IMR-90 (cell line): ENCODE measurements at regions not wholly inside any gene's neighbourhood (a gene's known extent, or its start where the extent isn't known, plus 50 kb on each side); places are given as distances from the start of the nearest gene placed in this dataset.

Experiments used
- ATAC-seq: fragments of 200-7000 bp; cut with Tn5 transposase; 2 replicates; pipeline ENCODE4 v1.9.1; 2020; ENCODE audit warnings: low read depth, mild to moderate bottlenecking, moderate library complexity
- BruUV-seq: library from RNA; stranded (reverse); fragments of 400-500 nt; replicated peaks from 2 replicates; lab custom pipeline; 2021; lab: Mats Ljungman, UMichigan
- CTCF ChIA-PET: fragments of 300-600 bp; formaldehyde crosslinking; extraction: SDS; loops from one replicate; lab custom pipeline; 2021; ENCODE audit warnings: antibody characterized with exemption; lab: Yijun Ruan, JAX
- POLR2A ChIA-PET: fragments of 300-600 bp; sonication (Branson Sonifier 250); formaldehyde crosslinking; loops from one replicate; lab custom pipeline; 2022; ENCODE audit warnings: antibody characterized with exemption; ENCODE audit not compliant: unreplicated experiment; lab: Charles Lee
- DNase-seq: peaks from one replicate; pipeline ENCODE4 v3.0.0; 2013
- H2AFZ ChIP-seq: replicated peaks from 2 replicates; pipeline ENCODE3; 2013; ENCODE audit warnings: low read length, mild to moderate bottlenecking; ENCODE audit not compliant: poor library complexity
- H2AK5ac ChIP-seq: 2 replicates; pipeline ENCODE4 v1.6.1; 2013; ENCODE audit warnings: low read depth, low read length, inconsistent platforms
- H2AK9ac ChIP-seq: replicated peaks from 2 replicates; pipeline ENCODE3; 2013; ENCODE audit warnings: mild to moderate bottlenecking, low read depth, low read length, moderate library complexity; ENCODE audit not compliant: poor library complexity
- H2BK120ac ChIP-seq: 2 replicates; pipeline ENCODE4 v1.6.1; 2013; ENCODE audit warnings: low read depth, low read length, inconsistent platforms
- H2BK15ac ChIP-seq: 3 replicates; pipeline ENCODE4 v1.6.1; 2013; ENCODE audit warnings: low read depth, low read length, inconsistent platforms
- H2BK20ac ChIP-seq: 2 replicates; pipeline ENCODE4 v1.6.1; 2013; ENCODE audit warnings: low read depth, mild to moderate bottlenecking, inconsistent platforms, low read length, moderate library complexity
- H2BK5ac ChIP-seq: 2 replicates; pipeline ENCODE4 v1.6.1; 2013; ENCODE audit warnings: mild to moderate bottlenecking, low read depth, low read length, inconsistent platforms; ENCODE audit not compliant: poor library complexity, severe bottlenecking
- H3K14ac ChIP-seq: replicated peaks from 2 replicates; pipeline ENCODE4 v1.6.1; 2013; ENCODE audit warnings: low read depth, low read length, inconsistent platforms
- H3K18ac ChIP-seq: 2 replicates; pipeline ENCODE4 v1.6.1; 2013; ENCODE audit warnings: low read depth, low read length, control low read depth
- H3K23ac ChIP-seq: 2 replicates; pipeline ENCODE4 v1.6.1; 2013; ENCODE audit warnings: low read depth, low read length, inconsistent platforms
- H3K27ac ChIP-seq: 2 replicates; pipeline ENCODE4 v1.5.1; 2013; ENCODE audit warnings: mild to moderate bottlenecking, control low read depth, low read length; ENCODE audit not compliant: insufficient read depth
- H3K27me3 ChIP-seq: 2 replicates; pipeline ENCODE4 v1.6.1; 2013; ENCODE audit warnings: low read length; ENCODE audit not compliant: control insufficient read depth, insufficient read depth
- H3K36me3 ChIP-seq: 2 replicates; pipeline ENCODE4 v1.6.1; 2013; ENCODE audit warnings: low read length, mixed read lengths; ENCODE audit not compliant: control insufficient read depth, insufficient read depth
- H3K4ac ChIP-seq: 2 replicates; pipeline ENCODE4 v1.6.1; 2013; ENCODE audit warnings: low read depth, low read length, inconsistent platforms
- H3K4me1 ChIP-seq: 2 replicates; pipeline ENCODE4 v1.6.1; 2013; ENCODE audit warnings: low read length, mixed read lengths; ENCODE audit not compliant: control insufficient read depth, insufficient read depth
- H3K4me2 ChIP-seq: 2 replicates; pipeline ENCODE4 v1.6.1; 2013; ENCODE audit warnings: low read depth, mild to moderate bottlenecking, control low read depth, low read length, moderate library complexity
- H3K4me3 ChIP-seq: 2 replicates; pipeline ENCODE4 v1.5.1; 2013; ENCODE audit warnings: low read depth, mild to moderate bottlenecking, control low read depth, low read length, moderate library complexity; ENCODE audit not compliant: insufficient read depth
- H3K56ac ChIP-seq: 2 replicates; pipeline ENCODE4 v1.6.1; 2013; ENCODE audit warnings: low read length, inconsistent platforms; ENCODE audit not compliant: insufficient read depth; ENCODE audit errors: extremely low read depth
- H3K79me1 ChIP-seq, 2 experiments: 2 replicates each; pipeline ENCODE4 v1.6.1; 2013; ENCODE audit warnings: low read length in 2 of 2, inconsistent platforms in 1 of 2, low read depth in 1 of 2
- H3K9ac ChIP-seq: 2 replicates; pipeline ENCODE4 v1.6.1; 2013; ENCODE audit warnings: low read depth, low read length, control low read depth
- H3K9me1 ChIP-seq: 2 replicates; pipeline ENCODE4 v1.6.1; 2013; ENCODE audit warnings: low read length, inconsistent platforms; ENCODE audit not compliant: insufficient read depth
- H3K9me3 ChIP-seq: 2 replicates; pipeline ENCODE4 v1.6.1; 2013; ENCODE audit warnings: low read length; ENCODE audit not compliant: control insufficient read depth, insufficient read depth
- H4K20me1 ChIP-seq: 2 replicates; pipeline ENCODE4 v1.6.1; 2013; ENCODE audit warnings: low read length, inconsistent platforms; ENCODE audit not compliant: insufficient read depth
- H4K5ac ChIP-seq: 2 replicates; pipeline ENCODE4 v1.6.1; 2013; ENCODE audit warnings: mild to moderate bottlenecking, low read depth, low read length, control low read depth
- H4K8ac ChIP-seq, 2 experiments: 2 replicates each; pipeline ENCODE4 v1.6.1; 2013; ENCODE audit warnings: low read depth in 2 of 2, low read length in 2 of 2, control low read depth in 1 of 2, inconsistent platforms in 1 of 2
- H4K91ac ChIP-seq: 2 replicates; pipeline ENCODE4 v1.6.1; 2013; ENCODE audit warnings: low read depth, low read length, inconsistent platforms; ENCODE audit not compliant: insufficient read depth
- BHLHE40 ChIP-seq: fragments of 150-350 bp; IDR thresholded peaks from 2 replicates; pipeline ENCODE4 v1.6.1; 2016; ENCODE audit warnings: mild to moderate bottlenecking, low read depth, low read length
- CEBPB ChIP-seq: IDR thresholded peaks from 2 replicates; pipeline ENCODE4 v1.6.1; 2012; ENCODE audit warnings: low read depth, low read length, improper control_type of control experiment
- CHD1 ChIP-seq: IDR thresholded peaks from 2 replicates; pipeline ENCODE4 v1.6.1; 2012; ENCODE audit warnings: low read depth, low read length, improper control_type of control experiment
- CTCF ChIP-seq: conservative IDR thresholded peaks from 2 replicates; pipeline ENCODE4 v1.5.1; 2012; ENCODE audit warnings: mild to moderate bottlenecking, low read depth, low read length, improper control_type of control experiment
- ELK1 ChIP-seq: fragments of 150-350 bp; IDR thresholded peaks from 2 replicates; pipeline ENCODE4 v1.6.1; 2016; ENCODE audit warnings: low read depth, mild to moderate bottlenecking, low read length, moderate library complexity, borderline replicate concordance
- FOS ChIP-seq: fragments of 150-350 bp; IDR thresholded peaks from 2 replicates; pipeline ENCODE4 v1.6.1; 2016; ENCODE audit warnings: low read depth, low read length
- MAFK ChIP-seq: IDR thresholded peaks from 2 replicates; pipeline ENCODE4 v1.6.1; 2012; ENCODE audit warnings: low read depth, low read length, improper control_type of control experiment
- MAZ ChIP-seq: IDR thresholded peaks from 2 replicates; pipeline ENCODE4 v1.6.1; 2012; ENCODE audit warnings: low read depth, mild to moderate bottlenecking, low read length, improper control_type of control experiment, moderate library complexity, borderline replicate concordance
- MXI1 ChIP-seq: IDR thresholded peaks from 2 replicates; pipeline ENCODE4 v1.6.1; 2012; ENCODE audit warnings: low read depth, mild to moderate bottlenecking, low read length, moderate library complexity, borderline replicate concordance
- NFE2L2 ChIP-seq: fragments of 150-350 bp; IDR thresholded peaks from 2 replicates; pipeline ENCODE4 v1.6.1; 2016; ENCODE audit warnings: low read depth, mild to moderate bottlenecking, low read length
- POLR2A ChIP-seq: IDR thresholded peaks from 2 replicates; pipeline ENCODE4 v1.6.1; 2012; ENCODE audit warnings: mild to moderate bottlenecking, low read depth, low read length
- RAD21 ChIP-seq: IDR thresholded peaks from 2 replicates; pipeline ENCODE4 v1.6.1; 2012; ENCODE audit warnings: low read length, improper control_type of control experiment
- RCOR1 ChIP-seq: IDR thresholded peaks from 2 replicates; pipeline ENCODE4 v1.6.1; 2012; ENCODE audit warnings: mild to moderate bottlenecking, low read length, improper control_type of control experiment; ENCODE audit not compliant: insufficient replicate concordance
- RFX5 ChIP-seq: IDR thresholded peaks from 2 replicates; pipeline ENCODE4 v1.8.0; 2012; ENCODE audit warnings: low read depth, mild to moderate bottlenecking, low read length, moderate library complexity
- SMC3 ChIP-seq: fragments of 150-350 bp; IDR thresholded peaks from 2 replicates; pipeline ENCODE4 v1.6.1; 2016; ENCODE audit warnings: low read depth, mild to moderate bottlenecking, antibody characterized with exemption, low read length, moderate library complexity
- USF2 ChIP-seq: fragments of 150-350 bp; IDR thresholded peaks from 2 replicates; pipeline ENCODE4 v1.6.1; 2017; ENCODE audit warnings: mild to moderate bottlenecking, antibody characterized with exemption, low read length, low read depth
- WGBS, 2 experiments: methylation state at CpG; one replicate each; pipeline versions ENCODE4 v1.1.5 to v1.1.7; 2013; ENCODE audit warnings: missing lambda C conversion rate in 2 of 2; ENCODE audit not compliant: insufficient read length in 1 of 2; ENCODE audit errors: extremely low coverage in 2 of 2; 5-methylcytosine and 5-hydroxymethylcytosine counted together
- dilution Hi-C: fragments of 300-500 bp; cut with HindIII; formaldehyde crosslinking; loops from one replicate; pipeline ENCODE4 v1.14.3; 2018; ENCODE audit warnings: low sequenced_read_pairs; ENCODE audit not compliant: unreplicated experiment
- in situ Hi-C: fragments of 300-500 bp; cut with MboI; formaldehyde crosslinking; loops from 3 replicates; pipeline ENCODE4 v1.14.3; 2019; ENCODE audit warnings: low sequenced_read_pairs, inconsistent platforms, mixed read lengths
- intact Hi-C: fragments of 100-400 bp; cut with micrococcal nuclease; formaldehyde crosslinking; loops from 2 replicates; pipeline ENCODE4 v1.10.0; 2022

- WGBS, 2 experiments, result 63% methylated on average over 1 of the region's 4 CpGs; no CpG with 5 or more reads in 1 of the 2 experiments
- H3K36me3 ChIP-seq, result no peaks in the 10 kb centered on the region
- H2AK5ac ChIP-seq, result no peak overlapping the region
- no peaks in the 10 kb centered on the region for H4K20me1 ChIP-seq
- no peak overlapping the region for H4K91ac ChIP-seq
- dilution Hi-C loops (no loop called here), intact Hi-C loops (no loop called here), in situ Hi-C loops (no loop called here)
- H3K18ac ChIP-seq, result no peak overlapping the region
- no peak overlapping the region for H4K5ac ChIP-seq
- DNase-seq (no peak), ATAC-seq (no peak)
- ChIA-PET CTCF (no interaction called here), POLR2A (interaction anchor here (0.5 kb wide), 1 partner anchor 1580 kb away, joined by 3 read pairs; no protein-coding TSS in a partner anchor)
- no peak overlapping the region for H2AFZ ChIP-seq
- H3K4me1 ChIP-seq, result no peaks in the 10 kb centered on the region
- no peak overlapping the region for H2BK5ac ChIP-seq
- H3K9me1 ChIP-seq, result no peaks in the 10 kb centered on the region
- no peak overlapping the region for H4K8ac ChIP-seq
- H3K79me1 ChIP-seq, result no peaks in the 10 kb centered on the region
- TF ChIP-seq BHLHE40 (no peak), FOS (no peak), CHD1 (no peak), RAD21 (no peak), RCOR1 (no peak), POLR2A (no peak), SMC3 (no peak), MXI1 (no peak), USF2 (no peak), NFE2L2 (no peak), CTCF (no peak), RFX5 (no peak), ELK1 (no peak), MAZ (no peak), CEBPB (no peak), MAFK (no peak)
- H3K23ac ChIP-seq, result no peak overlapping the region
- no peak overlapping the region for H3K4ac ChIP-seq
- no peak overlapping the region for H2BK120ac ChIP-seq
- no peak overlapping the region for H3K14ac ChIP-seq
- no peaks in the 10 kb centered on the region for H3K27me3 ChIP-seq
- no peak overlapping the region for H3K4me2 ChIP-seq
- BruUV-seq, result no TSS peak
- H3K27ac ChIP-seq, result no peak overlapping the region
- H2BK15ac ChIP-seq, result no peak overlapping the region
- H3K4me3 ChIP-seq, result no peak overlapping the region
- no peak overlapping the region for H3K56ac ChIP-seq
- H2BK20ac ChIP-seq, result no peak overlapping the region
- no peaks in the 10 kb centered on the region for H3K9me3 ChIP-seq
- H2AK9ac ChIP-seq, result no peak overlapping the region
- no peak overlapping the region for H3K9ac ChIP-seq
Observed at GRCh38 chr10:53370347-53370746, 597.8 kb upstream of the MBL2 start.
